ENCODE measurements at regions not wholly inside any gene's neighbourhood (a gene's known extent, or its start where the extent isn't known, plus 50 kb on each side); places are given as distances from the start of the nearest gene placed in this dataset.

GRCh38 chr11:42545954-42546353, 765.8 kb upstream of the API5 start:
- no peaks in the 10 kb centered on the region for H3K36me3 Mint-ChIP-seq (ENCODE audit: low read depth)
- peaks cover 6% of the 10 kb centered on the region for H3K4me1 Mint-ChIP-seq
- no peak for DNase-seq (ENCODE audit: low read depth, low spot score)
- no peaks in the 10 kb centered on the region for H3K27me3 Mint-ChIP-seq (ENCODE audit: low read depth)
- no peak for TF ChIP-seq CTCF (conservative IDR thresholded peaks at IDR 0.05)
- no peak overlapping the region for H3K4me3 Mint-ChIP-seq
- peaks cover 2% of the 10 kb centered on the region for H3K9me3 Mint-ChIP-seq
- H3K27ac Mint-ChIP-seq (ENCODE audit: unreplicated experiment): no peak overlapping the region

DNA sequence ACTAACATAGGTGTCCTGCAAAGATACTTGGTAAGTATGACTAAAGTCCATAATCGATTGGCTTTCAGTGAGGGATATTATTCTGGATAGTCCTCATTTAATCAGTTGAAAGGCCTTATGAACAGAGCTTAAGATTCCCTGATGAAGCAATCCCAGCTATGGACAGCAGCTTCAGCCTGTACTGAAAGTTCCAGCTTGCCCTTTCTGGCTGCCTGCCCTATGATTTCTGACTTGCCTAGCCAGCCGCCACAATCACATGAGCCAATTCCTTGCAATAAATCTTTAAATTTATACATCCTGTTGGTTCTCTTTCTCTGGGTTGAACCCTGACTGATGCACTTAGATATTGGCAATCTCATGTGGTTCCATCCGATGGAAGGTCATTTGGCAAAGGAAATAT, 759.0 kb upstream of the API5 start:
- H3K27me3 Mint-ChIP-seq (ENCODE audit: low read depth): no peaks in the 10 kb centered on the region
- no peak for TF ChIP-seq CTCF (conservative IDR thresholded peaks at IDR 0.05)
- no peak overlapping the region for H3K4me3 Mint-ChIP-seq
- no peak for DNase-seq (ENCODE audit: low read depth, low spot score)
- H3K36me3 Mint-ChIP-seq (ENCODE audit: low read depth): no peaks in the 10 kb centered on the region
- H3K9me3 Mint-ChIP-seq: no peaks in the 10 kb centered on the region
- H3K27ac Mint-ChIP-seq (ENCODE audit: unreplicated experiment): no peak overlapping the region
- H3K4me1 Mint-ChIP-seq: peaks cover 13% of the 10 kb centered on the region

- H3K4me1 Mint-ChIP-seq: peaks cover 13% of the 10 kb centered on the region
- DNase-seq (ENCODE audit: low read depth, low spot score): no peak
- no peaks in the 10 kb centered on the region for H3K9me3 Mint-ChIP-seq
These were observed 756.6 kb upstream of the API5 start for GRCh38 chr11:42555190-42555589.

DNA sequence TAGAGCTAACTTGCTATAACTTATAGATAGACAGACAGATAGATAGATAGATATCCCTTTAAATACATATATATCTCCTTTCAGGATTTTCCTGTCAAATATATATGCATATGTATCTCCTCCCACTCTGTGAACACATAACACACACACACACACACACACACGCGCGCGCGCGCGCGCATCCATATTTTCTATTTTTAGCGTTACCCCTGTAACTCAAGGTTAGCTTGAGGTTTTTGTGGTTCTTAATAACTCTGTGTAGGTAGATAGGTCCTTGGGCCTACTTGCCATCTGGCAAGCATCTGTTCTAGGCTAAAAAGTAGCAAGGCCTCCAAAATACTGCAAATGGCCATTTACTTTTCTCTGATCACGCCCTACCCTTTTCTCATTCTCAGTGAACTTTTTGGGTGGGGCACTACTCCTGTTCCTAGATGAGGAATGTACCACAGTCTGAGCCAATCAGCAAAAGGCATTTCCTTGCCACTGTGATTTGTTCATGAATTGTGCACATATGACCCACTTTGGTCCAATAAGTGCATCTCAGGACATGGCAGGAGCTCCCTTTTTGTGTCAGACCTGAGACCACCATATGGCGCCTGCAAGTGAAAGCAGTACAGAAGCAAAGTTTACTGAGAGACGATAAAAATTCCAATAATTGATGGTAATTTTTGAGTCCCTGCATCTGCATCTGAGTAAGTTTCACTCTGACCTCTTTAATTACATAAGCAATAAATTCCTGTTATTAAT, 740.5 kb upstream of the API5 start:
- Mint-ChIP-seq H3K27me3 (ENCODE audit: low read depth) (no peaks in the 10 kb centered on the region), H3K36me3 (ENCODE audit: low read depth) (no peaks in the 10 kb centered on the region), H3K4me3 (no peak overlapping the region), H3K9me3 (peaks cover 3% of the 10 kb centered on the region), H3K4me1 (no peaks in the 10 kb centered on the region), H3K27ac (ENCODE audit: unreplicated experiment) (no peak overlapping the region)
- DNase-seq (ENCODE audit: low read depth, low spot score): no peak
- no peak for TF ChIP-seq CTCF (conservative IDR thresholded peaks at IDR 0.05)

More at GRCh38 chr11:42555190-42555589, 756.6 kb upstream of the API5 start:
- no peak overlapping the region for H3K27ac Mint-ChIP-seq (ENCODE audit: unreplicated experiment)
- H3K4me3 Mint-ChIP-seq: no peak overlapping the region
- H3K36me3 Mint-ChIP-seq (ENCODE audit: low read depth): no peaks in the 10 kb centered on the region
- no peak for TF ChIP-seq CTCF (conservative IDR thresholded peaks at IDR 0.05)
- H3K27me3 Mint-ChIP-seq (ENCODE audit: low read depth): no peaks in the 10 kb centered on the region

DNA sequence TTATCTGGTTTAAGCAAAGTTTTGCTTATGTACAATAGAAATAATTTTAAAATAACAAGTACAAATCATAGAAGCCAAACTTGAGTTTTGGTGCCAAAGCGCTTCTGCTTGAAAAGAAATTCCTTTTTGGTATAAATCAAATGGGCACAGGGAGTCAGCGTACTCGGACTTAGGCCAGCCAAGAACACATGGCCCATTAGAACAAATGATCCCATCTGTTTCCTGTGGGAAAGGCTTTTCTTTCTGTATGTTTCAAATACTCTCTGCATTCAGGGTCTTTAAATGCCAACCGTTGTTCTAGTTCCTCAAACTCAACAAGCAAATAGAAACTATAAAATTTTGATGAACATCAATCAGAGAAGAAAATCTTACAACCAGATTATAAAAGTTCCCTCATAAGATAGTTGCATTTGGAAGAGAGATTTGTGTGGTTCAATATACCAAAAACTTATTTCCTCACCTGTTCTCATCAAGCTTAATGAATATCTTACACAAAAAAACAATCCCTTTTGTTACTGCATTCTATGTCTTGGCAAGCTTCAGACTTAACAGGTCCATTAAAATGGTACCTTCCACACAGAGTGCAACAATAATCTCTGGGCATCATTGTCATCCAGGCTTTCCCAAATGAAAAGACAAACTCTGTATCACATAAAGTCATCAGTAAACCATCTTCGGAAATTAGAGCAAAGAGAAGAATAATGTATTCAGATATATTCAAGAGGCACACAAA, 739.8 kb upstream of the API5 start:
- Mint-ChIP-seq H3K27ac (ENCODE audit: unreplicated experiment) (no peak overlapping the region), H3K4me3 (no peak overlapping the region)

More for the DNA sequence above, 739.8 kb upstream of the API5 start:
- Mint-ChIP-seq H3K9me3 (no peaks in the 10 kb centered on the region), H3K36me3 (ENCODE audit: low read depth) (no peaks in the 10 kb centered on the region), H3K4me1 (no peaks in the 10 kb centered on the region), H3K27me3 (ENCODE audit: low read depth) (no peaks in the 10 kb centered on the region)
- DNase-seq (ENCODE audit: low read depth, low spot score): no peak
- TF ChIP-seq CTCF (conservative IDR thresholded peaks at IDR 0.05): no peak

All from neural crest cell (in vitro differentiated cells).